Smooth muscle cell (in vitro differentiated cells): ENCODE measurements at regions not wholly inside any gene's neighbourhood (a gene's known extent, or its start where the extent isn't known, plus 50 kb on each side); places are given as distances from the start of the nearest gene placed in this dataset.

ENCODE experiments used
- DNase-seq: peaks from one replicate; lab custom pipeline; 2025; ENCODE audit not compliant: unreplicated experiment; lab: John Stamatoyannopoulos, UW
- H2AFZ ChIP-seq: fragments of 200-600 bp; sonication (generic); 2 replicates; pipeline ENCODE4 v1.6.0; 2016; ENCODE audit warnings: antibody characterized with exemption, low read depth, mild to moderate bottlenecking
- H3F3A ChIP-seq: fragments of 200-600 bp; sonication (generic); 2 replicates; pipeline ENCODE4 v1.6.0; 2017; ENCODE audit warnings: antibody characterized with exemption, low read depth
- H3K27ac ChIP-seq: fragments of 200-600 bp; sonication (generic); 2 replicates; pipeline ENCODE4 v1.5.1; 2016; ENCODE audit warnings: low read depth, mild to moderate bottlenecking
- H3K27me3 ChIP-seq: fragments of 200-600 bp; sonication (generic); 2 replicates; pipeline ENCODE4 v1.6.1; 2016; ENCODE audit warnings: low read depth, mild to moderate bottlenecking
- H3K36me3 ChIP-seq: fragments of 200-600 bp; sonication (generic); 2 replicates; pipeline ENCODE4 v1.5.1; 2016; ENCODE audit warnings: low read depth
- H3K4me1 ChIP-seq: fragments of 200-600 bp; sonication (generic); 2 replicates; pipeline ENCODE4 v1.5.1; 2016; ENCODE audit warnings: low read depth
- H3K4me2 ChIP-seq: fragments of 200-600 bp; sonication (generic); 2 replicates; pipeline ENCODE4 v1.6.0; 2016; ENCODE audit warnings: mild to moderate bottlenecking
- H3K4me3 ChIP-seq: fragments of 200-600 bp; sonication (generic); 2 replicates; pipeline ENCODE4 v1.5.1; 2016; ENCODE audit warnings: mild to moderate bottlenecking
- H3K79me2 ChIP-seq: fragments of 200-600 bp; sonication (generic); 2 replicates; pipeline ENCODE4 v1.6.0; 2016; ENCODE audit warnings: low read depth, mild to moderate bottlenecking
- H3K9ac ChIP-seq: fragments of 200-600 bp; sonication (generic); 2 replicates; pipeline ENCODE4 v1.6.0; 2016; ENCODE audit warnings: low read depth
- H3K9me3 ChIP-seq: fragments of 200-600 bp; sonication (generic); replicated peaks from 2 replicates; pipeline ENCODE4 v1.5.1; 2016; ENCODE audit warnings: low read depth
- H4K20me1 ChIP-seq: fragments of 200-600 bp; sonication (generic); 2 replicates; pipeline ENCODE4 v1.6.0; 2016; ENCODE audit warnings: low read depth
- WGBS: methylation state at CpG from one replicate; pipeline ENCODE4 v1.1.7; 2016; ENCODE audit warnings: low lambda C conversion rate; 5-methylcytosine and 5-hydroxymethylcytosine counted together
- TF ChIP-seq, protein P1 (sequence below): fragments of 200-600 bp; sonication (generic); IDR thresholded peaks from 2 replicates; pipeline ENCODE4 v1.5.1; 2017; ENCODE audit warnings: borderline replicate concordance, mild to moderate bottlenecking, antibody characterized with exemption; ENCODE audit not compliant: insufficient read depth, poor library complexity, severe bottlenecking

GRCh38 chr3:163523375-163523774, 1554.9 kb downstream of the SI start:
- DNase-seq, result no peak
- no peak overlapping the region for H3K9ac ChIP-seq
- H3K79me2 ChIP-seq, result no peaks in the 10 kb centered on the region
- no peaks in the 10 kb centered on the region for H3K27me3 ChIP-seq
- no peak overlapping the region for H3K4me3 ChIP-seq
- H3K9me3 ChIP-seq, result no peaks in the 10 kb centered on the region
- H3K36me3 ChIP-seq, result no peaks in the 10 kb centered on the region
- no peak overlapping the region for H2AFZ ChIP-seq
- no peaks in the 10 kb centered on the region for H3K4me1 ChIP-seq
- WGBS, result 85% methylated on average over 1 of the region's 1 CpG
- no peak overlapping the region for H3K27ac ChIP-seq
- TF ChIP-seq, protein P1, sequence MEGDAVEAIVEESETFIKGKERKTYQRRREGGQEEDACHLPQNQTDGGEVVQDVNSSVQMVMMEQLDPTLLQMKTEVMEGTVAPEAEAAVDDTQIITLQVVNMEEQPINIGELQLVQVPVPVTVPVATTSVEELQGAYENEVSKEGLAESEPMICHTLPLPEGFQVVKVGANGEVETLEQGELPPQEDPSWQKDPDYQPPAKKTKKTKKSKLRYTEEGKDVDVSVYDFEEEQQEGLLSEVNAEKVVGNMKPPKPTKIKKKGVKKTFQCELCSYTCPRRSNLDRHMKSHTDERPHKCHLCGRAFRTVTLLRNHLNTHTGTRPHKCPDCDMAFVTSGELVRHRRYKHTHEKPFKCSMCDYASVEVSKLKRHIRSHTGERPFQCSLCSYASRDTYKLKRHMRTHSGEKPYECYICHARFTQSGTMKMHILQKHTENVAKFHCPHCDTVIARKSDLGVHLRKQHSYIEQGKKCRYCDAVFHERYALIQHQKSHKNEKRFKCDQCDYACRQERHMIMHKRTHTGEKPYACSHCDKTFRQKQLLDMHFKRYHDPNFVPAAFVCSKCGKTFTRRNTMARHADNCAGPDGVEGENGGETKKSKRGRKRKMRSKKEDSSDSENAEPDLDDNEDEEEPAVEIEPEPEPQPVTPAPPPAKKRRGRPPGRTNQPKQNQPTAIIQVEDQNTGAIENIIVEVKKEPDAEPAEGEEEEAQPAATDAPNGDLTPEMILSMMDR, result no peak
- H3K4me2 ChIP-seq, result no peak overlapping the region
- no peaks in the 10 kb centered on the region for H4K20me1 ChIP-seq
- no peaks in the 10 kb centered on the region for H3F3A ChIP-seq

DNA sequence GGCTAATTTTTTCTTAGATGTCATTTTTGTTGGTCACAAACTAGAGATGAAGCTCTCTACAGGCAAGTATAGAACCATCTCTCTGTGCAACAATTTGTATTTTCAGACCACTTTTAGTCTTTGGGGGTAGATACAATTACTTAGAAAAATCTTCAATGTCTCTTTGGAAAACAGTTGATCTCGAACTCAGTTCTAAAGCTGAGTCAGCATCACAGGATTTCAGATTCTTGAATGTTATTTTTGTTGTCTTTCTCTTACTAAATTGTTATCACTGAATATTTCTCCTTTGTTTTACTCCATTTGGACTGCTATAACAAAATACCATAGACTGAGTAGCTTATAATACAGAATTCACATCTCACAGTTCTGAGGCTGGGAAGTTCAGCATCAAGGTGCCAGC, 1557.0 kb downstream of the SI start:
- Histone ChIP-seq H3K27ac (no peak overlapping the region), H4K20me1 (no peaks in the 10 kb centered on the region), H3K4me1 (no peaks in the 10 kb centered on the region), H3K9ac (no peak overlapping the region), H3K79me2 (no peaks in the 10 kb centered on the region), H3K9me3 (no peaks in the 10 kb centered on the region), H3K4me3 (no peak overlapping the region), H3F3A (no peaks in the 10 kb centered on the region), H3K4me2 (no peak overlapping the region), H2AFZ (no peak overlapping the region), H3K27me3 (no peaks in the 10 kb centered on the region), H3K36me3 (no peaks in the 10 kb centered on the region)
- no peak for DNase-seq
- TF ChIP-seq, protein P1, result no peak
- 90% methylated on average over 1 of the region's 1 CpG for WGBS

GRCh38 chr3:163518065-163518464, 1560.2 kb downstream of the SI start:
- 88% methylated on average over 3 of the region's 3 CpGs for WGBS

GRCh38 chr3:163513149-163513657, 1565.1 kb downstream of the SI start:
- no peaks in the 10 kb centered on the region for H3K4me1 ChIP-seq
- 47% methylated on average over 2 of the region's 2 CpGs for WGBS
- no peak overlapping the region for H3K9ac ChIP-seq
- H3K27ac ChIP-seq, result no peak overlapping the region
- no peak overlapping the region for H2AFZ ChIP-seq
- no peak overlapping the region for H3K4me2 ChIP-seq
- no peaks in the 10 kb centered on the region for H3K36me3 ChIP-seq
- TF ChIP-seq, protein P1, result no peak
- no peaks in the 10 kb centered on the region for H3K9me3 ChIP-seq
- H3K4me3 ChIP-seq, result no peak overlapping the region
- no peak for DNase-seq
- no peaks in the 10 kb centered on the region for H3K27me3 ChIP-seq
- H3F3A ChIP-seq, result no peaks in the 10 kb centered on the region
- H4K20me1 ChIP-seq, result no peaks in the 10 kb centered on the region
- no peaks in the 10 kb centered on the region for H3K79me2 ChIP-seq

More at GRCh38 chr3:163518065-163518464, 1560.2 kb downstream of the SI start:
- DNase-seq, result no peak
- no peaks in the 10 kb centered on the region for H3K27me3 ChIP-seq
- H3F3A ChIP-seq, result no peaks in the 10 kb centered on the region
- H2AFZ ChIP-seq, result no peak overlapping the region
- H3K79me2 ChIP-seq, result no peaks in the 10 kb centered on the region
- H3K36me3 ChIP-seq, result no peaks in the 10 kb centered on the region
- H3K4me2 ChIP-seq, result no peak overlapping the region
- no peaks in the 10 kb centered on the region for H3K4me1 ChIP-seq
- TF ChIP-seq, protein P1, result no peak
- no peaks in the 10 kb centered on the region for H3K9me3 ChIP-seq
- no peak overlapping the region for H3K4me3 ChIP-seq
- no peak overlapping the region for H3K27ac ChIP-seq
- no peaks in the 10 kb centered on the region for H4K20me1 ChIP-seq
- H3K9ac ChIP-seq, result no peak overlapping the region
